ENCODE measurements at regions not wholly inside any gene's neighbourhood (a gene's known extent, or its start where the extent isn't known, plus 50 kb on each side); places are given as distances from the start of the nearest gene placed in this dataset.
"Not testable (repeated sequence)": the region's sequence is repeated elsewhere in the genome, so short reads cannot be mapped to it uniquely, and the experiment has no call there.

GRCh38 chr16:66087308-66087707 lies 279.2 kb upstream of the CDH5 start:
- no peak for DNase-seq

- no peak for DNase-seq
Observed at GRCh38 chr16:66085651-66086050, 280.8 kb upstream of the CDH5 start.

GRCh38 chr16:66084731-66085130 lies 281.8 kb upstream of the CDH5 start:
- DNase-seq = not testable (repeated sequence)

GRCh38 chr16:66084306-66084705 lies 282.2 kb upstream of the CDH5 start:
- no peak for DNase-seq

- no peak for DNase-seq
Observed at GRCh38 chr16:66083171-66083570, 283.3 kb upstream of the CDH5 start.

- no peak for DNase-seq
Observed at GRCh38 chr16:66082424-66082823, 284.1 kb upstream of the CDH5 start.

GRCh38 chr16:66081775-66082366 lies 284.6 kb upstream of the CDH5 start:
- DNase-seq = no peak

- no peak for DNase-seq
Observed at GRCh38 chr16:66079671-66080334, 286.7 kb upstream of the CDH5 start.

- no peak for DNase-seq
Observed at GRCh38 chr16:66070140-66070917, 296.2 kb upstream of the CDH5 start.

GRCh38 chr16:66069587-66069986 lies 296.9 kb upstream of the CDH5 start:
- no peak for DNase-seq

- no peak for DNase-seq
Observed at GRCh38 chr16:66066404-66066803, 300.1 kb upstream of the CDH5 start.

GRCh38 chr16:66065925-66066324 lies 300.6 kb upstream of the CDH5 start:
- no peak for DNase-seq

GRCh38 chr16:66064801-66065530 lies 301.5 kb upstream of the CDH5 start:
- DNase-seq = no peak

- no peak for DNase-seq
Observed at GRCh38 chr16:66058832-66059231, 307.7 kb upstream of the CDH5 start.

GRCh38 chr16:66058172-66058691 lies 308.3 kb upstream of the CDH5 start:
- no peak for DNase-seq

- no peak for DNase-seq
Observed at GRCh38 chr16:66057057-66057456, 309.4 kb upstream of the CDH5 start.

- no peak for DNase-seq
Observed at GRCh38 chr16:66054095-66054494, 312.4 kb upstream of the CDH5 start.

GRCh38 chr16:66052745-66053144 lies 313.7 kb upstream of the CDH5 start:
- no peak for DNase-seq

- no peak for DNase-seq
Observed at GRCh38 chr16:66050991-66051390, 315.5 kb upstream of the CDH5 start.

GRCh38 chr16:66049865-66050264 lies 316.6 kb upstream of the CDH5 start:
- DNase-seq = no peak

GRCh38 chr16:66045626-66046025 lies 320.9 kb upstream of the CDH5 start:
- no peak for DNase-seq

GRCh38 chr16:66044556-66044955 lies 321.9 kb upstream of the CDH5 start:
- no peak for DNase-seq

- no peak for DNase-seq
Observed at GRCh38 chr16:66044089-66044488, 322.4 kb upstream of the CDH5 start.
